Neural progenitor cell (in vitro differentiated cells): ENCODE measurements at regions not wholly inside any gene's neighbourhood (a gene's known extent, or its start where the extent isn't known, plus 50 kb on each side); places are given as distances from the start of the nearest gene placed in this dataset.

ENCODE experiments used
- DNase-seq: peaks from one replicate; pipeline ENCODE4 v3.0.0-alpha.2; 2016; ENCODE audit warnings: low spot score
- H2AFZ ChIP-seq: fragments of 200-600 bp; sonication (generic); replicated peaks from 2 replicates; pipeline ENCODE4 v1.6.1; 2016; ENCODE audit warnings: antibody characterized with exemption
- H3F3A ChIP-seq: fragments of 200-600 bp; sonication (generic); 2 replicates; pipeline ENCODE4 v1.6.1; 2016; ENCODE audit warnings: antibody characterized with exemption, low read depth
- H3K27ac ChIP-seq: fragments of 200-600 bp; sonication (generic); 2 replicates; pipeline ENCODE4 v1.5.1; 2016; ENCODE audit warnings: mild to moderate bottlenecking
- H3K27me3 ChIP-seq: fragments of 200-600 bp; sonication (generic); 2 replicates; pipeline ENCODE4 v1.6.1; 2016; ENCODE audit warnings: mild to moderate bottlenecking, moderate library complexity
- H3K36me3 ChIP-seq: fragments of 200-600 bp; sonication (generic); 2 replicates; pipeline ENCODE4 v1.5.1; 2016
- H3K4me1 ChIP-seq: fragments of 200-600 bp; sonication (generic); 2 replicates; pipeline ENCODE4 v1.6.1; 2016; ENCODE audit warnings: mixed run types
- H3K4me2 ChIP-seq: fragments of 200-600 bp; sonication (generic); 2 replicates; pipeline ENCODE4 v1.6.1; 2016
- H3K4me3 ChIP-seq: fragments of 200-600 bp; sonication (generic); 2 replicates; pipeline ENCODE4 v1.5.1; 2016
- H3K79me2 ChIP-seq: fragments of 200-600 bp; sonication (generic); 2 replicates; pipeline ENCODE4 v1.6.1; 2016; ENCODE audit warnings: low read depth
- H3K9ac ChIP-seq: fragments of 200-600 bp; sonication (generic); 2 replicates; pipeline ENCODE4 v1.6.1; 2016
- H3K9me3 ChIP-seq: fragments of 200-600 bp; sonication (generic); 2 replicates; pipeline ENCODE4 v1.5.1; 2016; ENCODE audit warnings: low read depth
- H4K20me1 ChIP-seq: fragments of 200-600 bp; sonication (generic); 2 replicates; pipeline ENCODE4 v1.6.1; 2016; ENCODE audit warnings: low read depth
- H3K27ac Mint-ChIP-seq: 3 replicates; pipeline ENCODE4 v1.8.0; 2021; ENCODE audit warnings: mixed read lengths
- H3K27me3 Mint-ChIP-seq: 2 replicates; pipeline ENCODE4 v1.8.0; 2022; ENCODE audit warnings: low read depth, mild to moderate bottlenecking, inconsistent platforms, moderate library complexity, mixed read lengths; ENCODE audit not compliant: insufficient read depth
- H3K36me3 Mint-ChIP-seq: 3 replicates; pipeline ENCODE4 v1.8.0; 2021; ENCODE audit warnings: mixed read lengths
- H3K4me1 Mint-ChIP-seq: 3 replicates; pipeline ENCODE4 v1.8.0; 2021; ENCODE audit warnings: mixed read lengths
- H3K4me3 Mint-ChIP-seq: 3 replicates; pipeline ENCODE4 v1.8.0; 2021; ENCODE audit warnings: mild to moderate bottlenecking, moderate library complexity, mixed read lengths
- H3K9me3 Mint-ChIP-seq: 3 replicates; pipeline ENCODE4 v1.8.0; 2020; ENCODE audit warnings: mixed read lengths
- EZH2 ChIP-seq: fragments of 200-600 bp; sonication (generic); IDR thresholded peaks from 2 replicates; pipeline ENCODE4 v1.6.1; 2017; ENCODE audit warnings: antibody characterized with exemption, mild to moderate bottlenecking, moderate library complexity
- EZH2phosphoT487 ChIP-seq: fragments of 200-600 bp; sonication (generic); IDR thresholded peaks from 2 replicates; pipeline ENCODE4 v1.6.1; 2017; ENCODE audit warnings: antibody characterized with exemption
- TF ChIP-seq, protein P1 (sequence below): fragments of 200-600 bp; sonication (generic); IDR thresholded peaks from 2 replicates; pipeline ENCODE4 v1.5.1; 2017; ENCODE audit warnings: antibody characterized with exemption, mild to moderate bottlenecking

DNA sequence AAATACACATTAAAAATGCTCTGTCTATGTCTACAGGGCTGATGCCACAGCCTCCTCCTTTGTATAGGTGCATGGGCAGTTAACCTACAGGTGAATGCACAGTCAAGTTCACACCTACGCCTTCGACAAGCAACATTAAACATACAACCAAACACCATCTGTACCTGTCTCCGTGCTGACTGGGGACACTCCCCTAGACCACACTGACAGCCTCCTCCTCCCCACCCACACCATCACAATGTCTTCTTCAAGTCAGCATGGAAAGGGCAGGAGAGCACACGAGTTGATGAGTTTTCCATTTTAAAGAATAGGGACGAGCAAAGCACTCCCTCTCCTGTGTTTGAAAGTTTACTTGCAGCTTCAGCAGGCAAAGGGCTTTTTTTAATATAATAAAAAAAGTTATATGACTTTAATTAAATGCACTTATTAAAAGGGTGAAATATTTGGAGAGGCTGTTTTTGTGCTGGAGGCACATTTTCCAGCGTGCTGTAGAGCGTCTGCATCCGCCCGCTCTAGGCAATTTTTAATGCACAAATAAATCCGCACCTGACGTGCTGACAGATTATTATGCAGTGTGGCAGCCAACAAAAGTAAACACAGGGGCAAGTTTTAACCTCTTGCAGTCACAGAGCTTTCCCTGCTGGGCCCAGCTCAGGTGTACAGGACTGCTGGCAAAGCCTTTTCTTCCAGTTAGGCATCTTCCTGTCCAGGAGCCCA is 367.9 kb downstream of the SOX9 start:
- H3K9ac ChIP-seq = no peak overlapping the region
- peaks cover 3% of the 10 kb centered on the region for H3K27me3 Mint-ChIP-seq
- H3K27me3 ChIP-seq = no peaks in the 10 kb centered on the region
- H3K4me1 ChIP-seq = peaks cover 4% of the 10 kb centered on the region
- H3K4me1 Mint-ChIP-seq = peaks cover 6% of the 10 kb centered on the region
- H3K4me3 Mint-ChIP-seq = no peak overlapping the region
- H3K79me2 ChIP-seq = no peaks in the 10 kb centered on the region
- no peaks in the 10 kb centered on the region for H3F3A ChIP-seq
- H3K9me3 Mint-ChIP-seq = peaks cover 4% of the 10 kb centered on the region
- no peaks in the 10 kb centered on the region for H3K9me3 ChIP-seq
- no peak for DNase-seq
- H3K27ac Mint-ChIP-seq = no peak overlapping the region
- H3K4me2 ChIP-seq = no peak overlapping the region
- H4K20me1 ChIP-seq = no peaks in the 10 kb centered on the region
- H3K36me3 ChIP-seq = no peaks in the 10 kb centered on the region
- no peak overlapping the region for H3K4me3 ChIP-seq
- no peak overlapping the region for H3K27ac ChIP-seq
- no peak overlapping the region for H2AFZ ChIP-seq
- TF ChIP-seq EZH2phosphoT487 (no peak), EZH2 (no peak)
- TF ChIP-seq, protein P1, sequence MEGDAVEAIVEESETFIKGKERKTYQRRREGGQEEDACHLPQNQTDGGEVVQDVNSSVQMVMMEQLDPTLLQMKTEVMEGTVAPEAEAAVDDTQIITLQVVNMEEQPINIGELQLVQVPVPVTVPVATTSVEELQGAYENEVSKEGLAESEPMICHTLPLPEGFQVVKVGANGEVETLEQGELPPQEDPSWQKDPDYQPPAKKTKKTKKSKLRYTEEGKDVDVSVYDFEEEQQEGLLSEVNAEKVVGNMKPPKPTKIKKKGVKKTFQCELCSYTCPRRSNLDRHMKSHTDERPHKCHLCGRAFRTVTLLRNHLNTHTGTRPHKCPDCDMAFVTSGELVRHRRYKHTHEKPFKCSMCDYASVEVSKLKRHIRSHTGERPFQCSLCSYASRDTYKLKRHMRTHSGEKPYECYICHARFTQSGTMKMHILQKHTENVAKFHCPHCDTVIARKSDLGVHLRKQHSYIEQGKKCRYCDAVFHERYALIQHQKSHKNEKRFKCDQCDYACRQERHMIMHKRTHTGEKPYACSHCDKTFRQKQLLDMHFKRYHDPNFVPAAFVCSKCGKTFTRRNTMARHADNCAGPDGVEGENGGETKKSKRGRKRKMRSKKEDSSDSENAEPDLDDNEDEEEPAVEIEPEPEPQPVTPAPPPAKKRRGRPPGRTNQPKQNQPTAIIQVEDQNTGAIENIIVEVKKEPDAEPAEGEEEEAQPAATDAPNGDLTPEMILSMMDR = no peak
- no peaks in the 10 kb centered on the region for H3K36me3 Mint-ChIP-seq

DNA sequence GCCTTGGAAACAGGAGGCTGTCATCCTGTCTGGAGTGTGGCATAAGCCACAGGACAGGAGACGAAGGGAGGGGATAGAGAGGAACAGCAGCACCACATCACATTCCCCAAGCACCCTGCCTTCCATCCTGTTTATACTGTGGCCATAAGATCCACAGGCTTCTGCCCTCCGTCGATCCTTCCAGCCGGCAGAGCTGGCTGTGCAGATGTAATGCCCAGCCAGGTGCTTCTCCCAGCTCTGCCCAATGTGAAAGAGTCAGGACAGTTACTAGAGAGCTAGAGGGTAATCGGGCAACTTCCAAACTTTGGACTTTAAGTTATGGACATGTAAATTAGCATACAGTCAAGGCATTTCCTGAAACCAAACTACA is 368.4 kb downstream of the SOX9 start:
- peaks cover 4% of the 10 kb centered on the region for H3K9me3 Mint-ChIP-seq
- TF ChIP-seq EZH2 = no peak
- TF ChIP-seq, protein P1 = no peak
- TF ChIP-seq EZH2phosphoT487 = no peak
- H3K9ac ChIP-seq = no peak overlapping the region
- H3K79me2 ChIP-seq = no peaks in the 10 kb centered on the region
- H3K9me3 ChIP-seq = no peaks in the 10 kb centered on the region
- DNase-seq = no peak
- no peak overlapping the region for H3K4me3 Mint-ChIP-seq
- peaks cover 3% of the 10 kb centered on the region for H3K27me3 Mint-ChIP-seq
- H4K20me1 ChIP-seq = no peaks in the 10 kb centered on the region
- H3K4me1 ChIP-seq = peaks cover 4% of the 10 kb centered on the region
- H3K4me3 ChIP-seq = no peak overlapping the region
- H3K27me3 ChIP-seq = no peaks in the 10 kb centered on the region
- no peak overlapping the region for H2AFZ ChIP-seq
- no peak overlapping the region for H3K27ac ChIP-seq
- H3F3A ChIP-seq = no peaks in the 10 kb centered on the region
- H3K36me3 Mint-ChIP-seq = no peaks in the 10 kb centered on the region
- H3K4me1 Mint-ChIP-seq = peaks cover 6% of the 10 kb centered on the region
- H3K36me3 ChIP-seq = no peaks in the 10 kb centered on the region
- H3K4me2 ChIP-seq = no peak overlapping the region
- H3K27ac Mint-ChIP-seq = no peak overlapping the region

DNA sequence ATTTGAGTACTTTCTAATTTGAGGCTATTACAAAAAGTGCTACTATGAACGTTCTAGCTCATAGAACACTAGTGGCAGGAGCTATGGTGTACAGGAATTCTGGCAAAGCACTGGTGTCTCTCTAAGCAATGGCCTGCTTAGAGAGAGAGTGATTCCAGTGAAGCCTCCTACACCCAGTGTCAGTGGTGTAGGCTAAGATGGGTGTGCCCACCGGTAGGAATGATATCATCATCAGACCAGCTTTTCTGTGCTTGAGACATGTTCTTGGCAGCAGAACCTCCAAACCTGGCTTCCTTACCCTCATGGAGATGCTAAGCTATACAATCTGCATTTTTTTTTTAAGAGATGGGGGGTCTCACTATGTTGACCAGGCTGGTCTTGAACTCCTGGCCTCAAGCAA is 370.3 kb downstream of the SOX9 start:
- Mint-ChIP-seq H3K4me1 (peaks cover 6% of the 10 kb centered on the region), H3K27ac (no peak overlapping the region), H3K4me3 (no peak overlapping the region), H3K9me3 (peaks cover 4% of the 10 kb centered on the region), H3K27me3 (peaks cover 3% of the 10 kb centered on the region), H3K36me3 (no peaks in the 10 kb centered on the region)
- no peaks in the 10 kb centered on the region for H3K79me2 ChIP-seq
- H3F3A ChIP-seq = no peaks in the 10 kb centered on the region
- no peak for DNase-seq
- H4K20me1 ChIP-seq = no peaks in the 10 kb centered on the region
- no peak overlapping the region for H3K4me2 ChIP-seq
- H3K36me3 ChIP-seq = no peaks in the 10 kb centered on the region
- no peak overlapping the region for H3K4me3 ChIP-seq
- no peaks in the 10 kb centered on the region for H3K9me3 ChIP-seq
- no peak overlapping the region for H2AFZ ChIP-seq
- no peak overlapping the region for H3K9ac ChIP-seq
- TF ChIP-seq EZH2 = no peak
- TF ChIP-seq EZH2phosphoT487 = no peak
- TF ChIP-seq, protein P1 = no peak
- peaks cover 4% of the 10 kb centered on the region for H3K4me1 ChIP-seq
- no peaks in the 10 kb centered on the region for H3K27me3 ChIP-seq
- no peak overlapping the region for H3K27ac ChIP-seq
